HCT116 (cell line): ENCODE measurements at regions not wholly inside any gene's neighbourhood (a gene's known extent, or its start where the extent isn't known, plus 50 kb on each side); places are given as distances from the start of the nearest gene placed in this dataset.

Experiments used
- ATAC-seq: fragments of 200-7000 bp; cut with Tn5 transposase; 2 replicates; pipeline ENCODE4 v1.9.1; 2020; ENCODE audit warnings: mild to moderate bottlenecking, moderate library complexity
- BruUV-seq: library from RNA; stranded (reverse); fragments of 400-500 nt; replicated peaks from 2 replicates; lab custom pipeline; 2021; lab: Mats Ljungman, UMichigan
- CTCF ChIA-PET: fragments of 300-600 bp; sonication (Branson Sonifier 250); formaldehyde crosslinking; loops from one replicate; lab custom pipeline; 2021; ENCODE audit warnings: antibody characterized with exemption; lab: Charles Lee
- POLR2A ChIA-PET: fragments of 300-600, 350-600 bp; sonication (Branson Sonifier 250); formaldehyde crosslinking; loops from one replicate; lab custom pipeline; 2021; ENCODE audit warnings: antibody characterized with exemption; lab: Charles Lee
- RAD21 ChIA-PET, 2 experiments: fragments of 300-600 bp; sonication (Branson Sonifier 250); formaldehyde crosslinking; loops; one replicate each; lab custom pipeline; 2023; ENCODE audit warnings: low total read pairs in 2 of 2; ENCODE audit not compliant: uncharacterized antibody in 2 of 2, unreplicated experiment in 2 of 2, low non-redundant PET in 1 of 2; lab: Charles Lee
- DNase-seq: peaks from one replicate; pipeline ENCODE4 v3.0.0-alpha.2; 2010; ENCODE audit warnings: low read depth, low spot score
- H2AFZ ChIP-seq: fragments of 200-600 bp; shearing (Covaris generic), sonication (generic); 2 replicates; pipeline ENCODE4 v1.6.1; 2017; ENCODE audit warnings: low read depth, mixed run types, mixed read lengths, antibody characterized with exemption, low read length; ENCODE audit not compliant: poor library complexity, severe bottlenecking
- H3K27ac ChIP-seq: 2 replicates; pipeline ENCODE4 v1.5.1; 2012; ENCODE audit warnings: low read depth, low read length
- H3K27me3 ChIP-seq: fragments of 200-600 bp; sonication (generic); 2 replicates; pipeline ENCODE4 v1.6.1; 2016; ENCODE audit warnings: mixed run types, low read length, mixed read lengths; ENCODE audit not compliant: insufficient read depth
- H3K36me3 ChIP-seq, 2 experiments: fragments of 200-500 bp in 1 of 2; fragments of 200-600 bp in 1 of 2; sonication (Bioruptor generic) in 1 of 2; sonication (generic) in 1 of 2; 2 replicates each; pipeline versions ENCODE4 v1.5.1 to v1.6.1; 2014 to 2016; ENCODE audit warnings: low read length in 2 of 2, inconsistent platforms in 1 of 2, mixed read lengths in 1 of 2, mixed run types in 1 of 2; ENCODE audit not compliant: insufficient read depth in 2 of 2, control insufficient read depth in 1 of 2
- H3K4me1 ChIP-seq, 2 experiments: fragments of 200-600 bp in 1 of 2; sonication (generic) in 1 of 2; 2 replicates each; pipeline versions ENCODE4 v1.5.1 to v1.6.1; 2012 to 2017; ENCODE audit warnings: low read length in 2 of 2, inconsistent platforms in 1 of 2, mild to moderate bottlenecking in 1 of 2, mixed read lengths in 1 of 2, mixed run types in 1 of 2, moderate library complexity in 1 of 2; ENCODE audit not compliant: insufficient read depth in 2 of 2, control insufficient read depth in 1 of 2
- H3K4me2 ChIP-seq: fragments of 200-600 bp; sonication (generic); 2 replicates; pipeline ENCODE4 v1.6.1; 2017; ENCODE audit warnings: mixed run types, low read length, mixed read lengths
- H3K4me3 ChIP-seq, 2 experiments: fragments of 200-600 bp in 1 of 2; sonication (generic) in 1 of 2; replicated peaks in 1 of 2; 2 replicates each; pipeline ENCODE4 v1.5.1; 2011 to 2016; ENCODE audit warnings: low read length in 2 of 2, control low read depth in 1 of 2, low read depth in 1 of 2, mild to moderate bottlenecking in 1 of 2, mixed read lengths in 1 of 2, mixed run types in 1 of 2
- H3K79me2 ChIP-seq: fragments of 200-600 bp; sonication (generic); 2 replicates; pipeline ENCODE4 v1.6.1; 2017; ENCODE audit warnings: mild to moderate bottlenecking, mixed run types, low read length, moderate library complexity, mixed read lengths; ENCODE audit not compliant: insufficient read depth
- H3K9ac ChIP-seq: fragments of 200-600 bp; sonication (generic); 2 replicates; pipeline ENCODE4 v1.6.1; 2016; ENCODE audit warnings: low read length, mixed read lengths
- H3K9me2 ChIP-seq: fragments of 200-600 bp; sonication (generic), shearing (Covaris generic); 2 replicates; pipeline ENCODE4 v1.6.1; 2017; ENCODE audit warnings: mixed run types, mild to moderate bottlenecking, moderate library complexity; ENCODE audit not compliant: insufficient read depth
- H3K9me3 ChIP-seq, 2 experiments: fragments of 200-500 bp in 1 of 2; fragments of 200-600 bp in 1 of 2; sonication (Bioruptor generic) in 1 of 2; sonication (generic) in 1 of 2; 2 replicates each; pipeline ENCODE4 v1.6.1; 2014 to 2017; ENCODE audit warnings: low read length in 2 of 2, mixed read lengths in 2 of 2, inconsistent platforms in 1 of 2, low read depth in 1 of 2, mild to moderate bottlenecking in 1 of 2, mixed run types in 1 of 2, moderate library complexity in 1 of 2; ENCODE audit not compliant: control insufficient read depth in 1 of 2, insufficient read depth in 1 of 2
- H4K20me1 ChIP-seq: fragments of 200-600 bp; sonication (generic), shearing (Covaris generic); 2 replicates; pipeline ENCODE4 v1.6.1; 2017; ENCODE audit warnings: mixed run types, mild to moderate bottlenecking, moderate library complexity; ENCODE audit not compliant: insufficient read depth
- ATF3 ChIP-seq: IDR thresholded peaks from 2 replicates; pipeline ENCODE4 v1.6.1; 2012
- CEBPB ChIP-seq: IDR thresholded peaks from 2 replicates; pipeline ENCODE4 v1.6.1; 2012; ENCODE audit warnings: low read depth
- CTCF ChIP-seq, 3 experiments: fragments of 200-600 bp in 1 of 3; sonication (generic) in 1 of 3; IDR thresholded peaks in 2 of 3; conservative IDR thresholded peaks in 1 of 3; 2 replicates each; pipeline ENCODE4 v1.5.1; 2012 to 2017; ENCODE audit warnings: low read depth in 2 of 3, low read length in 2 of 3, antibody characterized with exemption in 1 of 3, borderline replicate concordance in 1 of 3, control low read depth in 1 of 3, mild to moderate bottlenecking in 1 of 3, mixed read lengths in 1 of 3, mixed run types in 1 of 3, moderate library complexity in 1 of 3; ENCODE audit not compliant: insufficient read depth in 1 of 3
- ELF1 ChIP-seq: IDR thresholded peaks from 2 replicates; pipeline ENCODE4 v1.6.1; 2012; ENCODE audit warnings: low read depth, borderline replicate concordance
- EZH2 ChIP-seq: fragments of 200-600 bp; sonication (generic); IDR thresholded peaks from 2 replicates; pipeline ENCODE4 v1.6.1; 2017; ENCODE audit warnings: antibody characterized with exemption, mixed run types
- EZH2phosphoT487 ChIP-seq: fragments of 200-600 bp; IDR thresholded peaks from 2 replicates; pipeline ENCODE4 v1.6.1; 2018; ENCODE audit warnings: antibody characterized with exemption, borderline replicate concordance
- FOSL1 ChIP-seq: IDR thresholded peaks from 2 replicates; pipeline ENCODE4 v1.6.1; 2012; ENCODE audit warnings: low read depth
- MAX ChIP-seq: IDR thresholded peaks from 2 replicates; pipeline ENCODE4 v1.6.1; 2012
- SIN3A ChIP-seq: IDR thresholded peaks from 2 replicates; pipeline ENCODE4 v1.6.1; 2012; ENCODE audit warnings: low read depth
- SRF ChIP-seq: IDR thresholded peaks from 2 replicates; pipeline ENCODE4 v1.6.1; 2012; ENCODE audit warnings: low read depth
- ZBTB33 ChIP-seq: IDR thresholded peaks from 2 replicates; pipeline ENCODE4 v1.6.1; 2011; ENCODE audit warnings: mild to moderate bottlenecking, low read length, moderate library complexity; ENCODE audit not compliant: insufficient replicate concordance; ENCODE audit errors: extremely low read depth
- ZFX ChIP-seq: fragments of 450-650 bp; IDR thresholded peaks from 2 replicates; pipeline ENCODE4 v1.6.1; 2017
- intact Hi-C: fragments of 100-400 bp; cut with micrococcal nuclease; formaldehyde crosslinking; loops from 2 replicates; pipeline ENCODE4 v1.10.0; 2022

GRCh38 chr18:56298935-56299334 lies 339.5 kb downstream of the TXNL1 start (continued):
- TF ChIP-seq ATF3 (no peak), FOSL1 (no peak), SRF (no peak), ZBTB33 (no peak), ZFX (no peak), EZH2 (no peak), ELF1 (no peak), SIN3A (no peak), EZH2phosphoT487 (no peak)

GRCh38 chr18:56296381-56296780 lies 342.0 kb downstream of the TXNL1 start:
- H3K79me2 ChIP-seq = no peaks in the 10 kb centered on the region
- no peaks in the 10 kb centered on the region for H3K27me3 ChIP-seq
- H3K9me3 ChIP-seq = peaks cover under 1 to 4% of the 10 kb centered on the region in 2 experiments; a peak in 2 of 4 replicates
- RAD21 ChIA-PET = no interaction called here
- TF ChIP-seq EZH2phosphoT487 = no peak
- no peak for TF ChIP-seq SRF
- no peak for TF ChIP-seq MAX
- no peak for TF ChIP-seq CTCF (IDR thresholded peaks at IDR 0.05 in 2 of 3, conservative IDR thresholded peaks at IDR 0.05 in 1 of 3; ENCODE audit: borderline replicate concordance in 1 of 3, insufficient read depth in 1 of 3, low read depth in 2 of 3, low read length in 2 of 3)
- no peak for TF ChIP-seq CEBPB
- no peak for TF ChIP-seq ZBTB33
- no peaks in the 10 kb centered on the region for H3K4me1 ChIP-seq
- DNase-seq = no peak
- no peak overlapping the region for H3K4me3 ChIP-seq
- H3K36me3 ChIP-seq = no peaks in the 10 kb centered on the region
- intact Hi-C loops = no loop called here
- POLR2A ChIA-PET = no interaction called here
- no TSS peak for BruUV-seq
- no peak overlapping the region for H3K4me2 ChIP-seq
- H3K27ac ChIP-seq = no peak overlapping the region
- no peak overlapping the region for H3K9ac ChIP-seq
- no peaks in the 10 kb centered on the region for H4K20me1 ChIP-seq
- CTCF ChIA-PET = no interaction called here
- ATAC-seq = no peak
- H2AFZ ChIP-seq = no peak overlapping the region
- no peaks in the 10 kb centered on the region for H3K9me2 ChIP-seq
